ENCODE measurements at regions not wholly inside any gene's neighbourhood (a gene's known extent, or its start where the extent isn't known, plus 50 kb on each side); places are given as distances from the start of the nearest gene placed in this dataset.

DNA sequence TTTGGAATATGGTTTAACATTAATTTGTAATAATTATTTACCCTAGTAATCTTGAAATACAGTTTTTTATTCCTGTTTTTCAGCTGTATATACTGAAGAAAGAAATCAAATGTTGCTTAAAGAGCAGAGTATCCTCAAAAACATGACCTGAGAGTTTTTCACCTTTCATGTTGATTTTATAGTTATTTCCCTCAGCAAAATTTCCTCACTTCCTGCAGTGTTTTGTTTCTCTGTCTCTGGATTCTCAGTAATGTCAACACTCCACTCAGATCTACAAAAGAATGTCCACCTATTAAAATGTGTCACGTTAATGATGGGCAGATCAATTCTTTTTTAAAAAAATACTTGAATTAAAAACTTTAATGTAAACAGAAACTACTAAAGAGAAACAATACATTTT, 398.3 kb downstream of the ANXA1 start:
- ChIA-PET CTCF (no interaction called here), POLR2A (no interaction called here)
- Histone ChIP-seq H3K4me1 (no peaks in the 10 kb centered on the region), H3K36me3 (ENCODE audit: control insufficient read depth, insufficient read depth, low read length) (no peaks in the 10 kb centered on the region), H3K4me3 (ENCODE audit: low read depth, low read length) (no peak overlapping the region), H3K9me3 (no peaks in the 10 kb centered on the region), H3K27me3 (replicated peaks; ENCODE audit: control insufficient read depth, insufficient read depth, low read length) (no peaks in the 10 kb centered on the region)
- no TSS peak for BruUV-seq (replicated peaks)
- TF ChIP-seq, protein P1, sequence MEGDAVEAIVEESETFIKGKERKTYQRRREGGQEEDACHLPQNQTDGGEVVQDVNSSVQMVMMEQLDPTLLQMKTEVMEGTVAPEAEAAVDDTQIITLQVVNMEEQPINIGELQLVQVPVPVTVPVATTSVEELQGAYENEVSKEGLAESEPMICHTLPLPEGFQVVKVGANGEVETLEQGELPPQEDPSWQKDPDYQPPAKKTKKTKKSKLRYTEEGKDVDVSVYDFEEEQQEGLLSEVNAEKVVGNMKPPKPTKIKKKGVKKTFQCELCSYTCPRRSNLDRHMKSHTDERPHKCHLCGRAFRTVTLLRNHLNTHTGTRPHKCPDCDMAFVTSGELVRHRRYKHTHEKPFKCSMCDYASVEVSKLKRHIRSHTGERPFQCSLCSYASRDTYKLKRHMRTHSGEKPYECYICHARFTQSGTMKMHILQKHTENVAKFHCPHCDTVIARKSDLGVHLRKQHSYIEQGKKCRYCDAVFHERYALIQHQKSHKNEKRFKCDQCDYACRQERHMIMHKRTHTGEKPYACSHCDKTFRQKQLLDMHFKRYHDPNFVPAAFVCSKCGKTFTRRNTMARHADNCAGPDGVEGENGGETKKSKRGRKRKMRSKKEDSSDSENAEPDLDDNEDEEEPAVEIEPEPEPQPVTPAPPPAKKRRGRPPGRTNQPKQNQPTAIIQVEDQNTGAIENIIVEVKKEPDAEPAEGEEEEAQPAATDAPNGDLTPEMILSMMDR (IDR thresholded peaks at IDR 0.05; ENCODE audit: insufficient read depth in 1 of 2, low read depth in 1 of 2, low read length in 1 of 2, severe bottlenecking in 1 of 2, unreplicated experiment in 1 of 2): no peak
- Mint-ChIP-seq H3K9me3 (ENCODE audit: unreplicated experiment) (no peaks in the 10 kb centered on the region), H3K4me1 (ENCODE audit: low read depth, unreplicated experiment) (no peaks in the 10 kb centered on the region), H3K27ac (ENCODE audit: unreplicated experiment) (no peak overlapping the region), H3K4me3 (ENCODE audit: unreplicated experiment) (no peak overlapping the region), H3K27me3 (ENCODE audit: insufficient read depth, unreplicated experiment) (no peaks in the 10 kb centered on the region), H3K36me3 (ENCODE audit: insufficient read depth, unreplicated experiment) (no peaks in the 10 kb centered on the region)
- DNase-seq: no peak
- intact Hi-C loops (cut with micrococcal nuclease; ENCODE audit: unreplicated experiment): no loop called here

DNA sequence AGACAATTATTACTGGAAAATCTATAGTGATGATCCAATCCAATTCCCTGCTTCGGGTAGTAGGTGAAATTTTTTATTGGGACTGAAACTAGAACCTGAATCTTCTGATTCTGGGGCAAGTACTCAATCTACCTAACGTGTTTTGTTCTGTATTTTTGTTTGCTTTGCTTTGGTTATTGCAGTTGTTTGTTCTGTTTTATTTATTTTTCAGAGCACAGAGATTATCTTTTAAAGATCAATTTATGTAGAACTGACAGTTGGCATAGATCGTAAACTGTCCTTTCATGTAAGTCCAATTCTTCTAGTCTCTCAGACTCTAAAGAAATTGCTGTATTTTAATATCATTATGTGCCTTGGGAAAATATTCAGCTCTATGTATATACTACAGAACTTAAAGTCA, 401.6 kb downstream of the ANXA1 start:
- CTCF ChIA-PET: no interaction called here
- TF ChIP-seq, protein P1 (IDR thresholded peaks at IDR 0.05; ENCODE audit: insufficient read depth in 1 of 2, low read depth in 1 of 2, low read length in 1 of 2, severe bottlenecking in 1 of 2, unreplicated experiment in 1 of 2): no peak
- BruUV-seq (replicated peaks): no TSS peak
- DNase-seq: no peak
- H3K36me3 ChIP-seq (ENCODE audit: control insufficient read depth, insufficient read depth, low read length): no peaks in the 10 kb centered on the region
- Mint-ChIP-seq H3K4me1 (ENCODE audit: low read depth, unreplicated experiment) (no peaks in the 10 kb centered on the region), H3K27ac (ENCODE audit: unreplicated experiment) (no peak overlapping the region), H3K4me3 (ENCODE audit: unreplicated experiment) (no peak overlapping the region), H3K36me3 (ENCODE audit: insufficient read depth, unreplicated experiment) (no peaks in the 10 kb centered on the region), H3K27me3 (ENCODE audit: insufficient read depth, unreplicated experiment) (no peaks in the 10 kb centered on the region), H3K9me3 (ENCODE audit: unreplicated experiment) (no peaks in the 10 kb centered on the region)
- POLR2A ChIA-PET: no interaction called here
- no peaks in the 10 kb centered on the region for H3K4me1 ChIP-seq
- H3K9me3 ChIP-seq: no peaks in the 10 kb centered on the region
- intact Hi-C loops (cut with micrococcal nuclease; ENCODE audit: unreplicated experiment): no loop called here
- no peak overlapping the region for H3K4me3 ChIP-seq (ENCODE audit: low read depth, low read length)
- no peaks in the 10 kb centered on the region for H3K27me3 ChIP-seq (replicated peaks; ENCODE audit: control insufficient read depth, insufficient read depth, low read length)

DNA sequence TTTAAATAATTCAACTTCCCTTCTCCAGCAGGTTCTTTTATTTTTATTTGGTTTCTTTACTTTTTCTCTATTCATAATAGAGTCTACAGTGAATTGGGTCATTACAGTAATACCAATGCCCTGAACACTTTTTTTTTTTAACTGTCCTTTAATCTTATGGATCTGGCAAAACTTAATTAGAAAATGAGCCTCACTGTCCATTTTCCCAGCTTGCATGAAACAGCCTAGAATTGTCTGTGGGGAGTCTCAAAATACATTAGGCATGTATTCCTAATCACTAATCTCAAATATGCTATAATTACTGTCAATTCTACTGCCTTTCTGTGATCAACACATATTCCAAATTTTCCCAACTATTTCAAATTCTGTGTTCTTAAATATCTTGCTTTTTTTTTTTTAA, 406.8 kb downstream of the ANXA1 start:
- ChIA-PET CTCF (no interaction called here), POLR2A (no interaction called here)
- no peaks in the 10 kb centered on the region for H3K4me1 ChIP-seq
- H3K27me3 ChIP-seq (replicated peaks; ENCODE audit: control insufficient read depth, insufficient read depth, low read length): no peaks in the 10 kb centered on the region
- H3K4me1 Mint-ChIP-seq (ENCODE audit: low read depth, unreplicated experiment): no peaks in the 10 kb centered on the region
- H3K27me3 Mint-ChIP-seq (ENCODE audit: insufficient read depth, unreplicated experiment): no peaks in the 10 kb centered on the region
- no peaks in the 10 kb centered on the region for H3K9me3 Mint-ChIP-seq (ENCODE audit: unreplicated experiment)
- no peak for DNase-seq
- no peak overlapping the region for H3K4me3 Mint-ChIP-seq (ENCODE audit: unreplicated experiment)
- TF ChIP-seq, protein P1 (IDR thresholded peaks at IDR 0.05; ENCODE audit: insufficient read depth in 1 of 2, low read depth in 1 of 2, low read length in 1 of 2, severe bottlenecking in 1 of 2, unreplicated experiment in 1 of 2): no peak
- H3K36me3 ChIP-seq (ENCODE audit: control insufficient read depth, insufficient read depth, low read length): no peaks in the 10 kb centered on the region
- H3K36me3 Mint-ChIP-seq (ENCODE audit: insufficient read depth, unreplicated experiment): no peaks in the 10 kb centered on the region
- H3K4me3 ChIP-seq (ENCODE audit: low read depth, low read length): no peak overlapping the region
- no TSS peak for BruUV-seq (replicated peaks)
- intact Hi-C loops (cut with micrococcal nuclease; ENCODE audit: unreplicated experiment): no loop called here
- no peak overlapping the region for H3K27ac Mint-ChIP-seq (ENCODE audit: unreplicated experiment)
- H3K9me3 ChIP-seq: no peaks in the 10 kb centered on the region

Data from Caco-2 (cell line).